NCI-H748 (cell line): ENCODE measurements at regions not wholly inside any gene's neighbourhood (a gene's known extent, or its start where the extent isn't known, plus 50 kb on each side); places are given as distances from the start of the nearest gene placed in this dataset.
A peak's percentile ranks its signal among the peaks of the same experiment; 100 is the strongest.
"Not testable (repeated sequence)": the region's sequence is repeated elsewhere in the genome, so short reads cannot be mapped to it uniquely, and the experiment has no call there.

Source experiments
- DNase-seq: peaks from one replicate; lab custom pipeline; 2025; ENCODE audit not compliant: unreplicated experiment; lab: John Stamatoyannopoulos, UW

DNA sequence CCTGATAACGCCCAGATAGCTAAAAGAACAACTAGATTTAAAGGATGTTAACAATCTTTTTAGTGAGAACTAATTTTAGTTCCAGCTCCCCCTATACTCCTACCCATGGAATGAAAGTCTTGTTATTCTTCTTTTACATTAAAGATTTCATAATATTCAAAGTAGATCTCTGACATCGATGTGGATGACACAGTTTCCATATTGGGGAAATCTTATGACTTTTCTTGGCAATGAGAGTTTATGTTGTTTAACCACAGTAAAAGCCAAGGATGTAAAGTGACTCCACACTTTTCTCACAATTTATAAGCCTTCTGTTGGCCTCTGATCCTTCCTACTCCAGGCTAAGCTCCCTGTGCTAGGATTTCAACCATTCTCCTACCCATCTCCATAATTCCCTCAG, 332.6 kb upstream of the KCNMB2 start:
- DNase-seq, result no peak

GRCh38 chr3:178205740-178206139, 330.5 kb upstream of the KCNMB2 start:
- no peak for DNase-seq

GRCh38 chr3:178206521-178206920, 329.7 kb upstream of the KCNMB2 start:
- peak; percentile 2 for DNase-seq

DNA sequence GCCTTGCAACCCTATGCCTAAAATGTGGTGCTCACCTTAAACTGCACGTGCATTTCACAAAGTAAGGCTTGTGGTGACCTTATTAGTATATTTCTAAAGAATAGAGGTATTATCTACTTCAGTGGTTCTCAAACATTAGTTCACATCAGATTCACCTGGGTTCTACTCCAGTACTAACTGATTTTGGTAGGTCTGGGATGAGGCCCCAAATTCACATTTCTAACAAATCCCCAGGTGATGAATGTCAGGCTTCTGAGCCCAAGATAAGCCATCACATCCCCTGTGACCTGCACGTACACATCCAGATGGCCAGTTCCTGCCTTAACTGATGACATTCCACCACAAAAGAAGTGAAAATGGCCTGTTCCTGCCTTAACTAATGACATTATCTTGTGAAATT, 329.1 kb upstream of the KCNMB2 start:
- DNase-seq, result not testable (repeated sequence)

DNA sequence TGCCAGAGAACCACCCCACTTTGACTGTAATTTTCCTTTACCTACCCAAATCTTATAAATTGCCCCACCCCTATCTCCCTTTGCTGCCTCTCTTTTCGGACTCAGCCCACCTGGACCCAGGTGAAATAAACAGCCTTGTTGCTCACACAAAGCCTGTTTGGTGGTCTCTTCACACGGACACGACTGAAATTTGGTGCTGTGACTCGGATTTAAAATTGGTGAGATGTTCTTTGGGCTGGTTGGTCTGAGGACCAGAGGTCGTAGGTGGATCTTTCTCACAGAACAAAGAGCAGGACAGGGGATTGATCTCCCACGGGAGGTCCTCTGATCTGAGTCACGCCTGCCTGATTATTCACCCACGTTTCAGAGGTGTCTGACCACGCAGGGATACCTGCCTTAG, 328.6 kb upstream of the KCNMB2 start:
- not testable (repeated sequence) for DNase-seq

DNA sequence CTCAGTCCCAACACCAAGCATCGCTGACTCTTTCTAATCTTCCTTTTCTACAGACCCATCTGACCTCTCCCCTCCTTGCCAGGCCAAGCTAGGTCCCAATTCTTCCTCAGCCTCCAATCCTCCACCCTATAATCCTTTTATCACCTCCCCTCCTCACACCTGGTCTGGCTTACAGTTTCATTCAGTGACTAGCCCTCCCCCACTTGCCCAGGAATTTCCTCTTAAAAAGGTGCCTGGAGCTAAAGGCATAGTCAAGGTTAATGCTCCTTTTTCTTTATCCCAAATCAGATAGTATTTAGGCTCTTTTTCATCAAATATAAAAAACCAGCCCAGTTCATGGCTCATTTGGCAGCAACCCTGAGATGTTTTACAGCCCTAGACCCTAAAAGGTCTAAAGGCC, 327.1 kb upstream of the KCNMB2 start:
- not testable (repeated sequence) for DNase-seq

DNA sequence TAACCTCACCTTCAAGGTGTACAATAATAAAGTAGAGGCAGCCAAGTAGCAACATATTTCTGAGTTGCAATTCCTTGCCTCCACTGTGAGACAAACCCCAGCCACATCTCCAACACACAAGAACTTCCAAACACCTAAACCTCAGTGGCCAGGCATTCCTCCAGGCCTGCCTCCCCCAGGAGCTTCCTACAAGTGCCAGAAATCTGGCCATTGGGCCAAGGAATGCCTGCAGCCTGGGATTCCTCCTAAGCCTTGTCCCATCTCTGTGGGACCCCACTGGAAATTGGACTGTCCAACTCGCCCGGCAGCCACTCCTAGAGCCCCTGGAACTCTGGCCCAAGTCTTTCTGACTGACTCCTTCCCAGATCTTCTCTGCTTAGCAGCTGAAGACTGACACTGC, 326.6 kb upstream of the KCNMB2 start:
- not testable (repeated sequence) for DNase-seq

GRCh38 chr3:178211086-178211485, 325.1 kb upstream of the KCNMB2 start:
- DNase-seq, result not testable (repeated sequence)

DNA sequence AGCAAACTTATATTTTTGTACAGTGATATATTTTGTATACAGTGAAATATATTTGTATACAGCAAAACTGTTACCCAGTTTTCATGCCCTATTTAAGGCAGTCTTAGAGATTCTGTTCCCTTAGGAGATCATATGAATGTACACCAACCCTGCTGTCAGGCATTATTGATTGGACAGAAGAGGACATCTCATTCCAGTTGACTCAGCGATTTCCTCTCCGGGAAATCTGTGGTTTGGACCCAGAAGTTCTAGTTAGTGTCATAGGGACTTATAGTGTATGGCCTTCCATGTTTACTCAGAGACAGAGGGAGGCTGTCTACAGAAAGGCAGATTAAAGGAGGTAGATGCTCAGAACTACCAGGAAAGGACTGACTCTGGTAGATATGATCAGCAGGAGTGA, 318.8 kb upstream of the KCNMB2 start:
- DNase-seq, result no peak

DNA sequence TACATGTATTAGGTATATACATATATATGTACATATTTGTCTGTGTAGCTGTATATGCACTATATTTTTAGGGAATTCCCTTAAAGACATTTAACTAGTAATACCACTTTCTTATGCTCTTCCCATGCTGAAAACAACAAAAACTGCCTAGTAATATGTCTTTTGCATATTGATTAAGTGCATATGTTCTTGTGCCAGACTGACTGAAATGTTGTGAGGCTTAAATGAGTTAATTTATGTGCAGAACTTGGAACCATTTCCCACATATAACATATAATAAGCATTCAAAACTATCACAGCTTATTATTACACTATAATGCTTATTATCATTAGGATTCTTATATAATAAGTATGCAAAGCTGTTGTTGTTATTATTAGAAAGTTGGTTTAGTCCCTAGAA, 318.0 kb upstream of the KCNMB2 start:
- no peak for DNase-seq

- DNase-seq, result not testable (repeated sequence)
Measured at GRCh38 chr3:178219661-178220060, 316.6 kb upstream of the KCNMB2 start.

- no peak for DNase-seq
Measured at GRCh38 chr3:178223876-178224275, 312.4 kb upstream of the KCNMB2 start.

- DNase-seq, result no peak
Measured at GRCh38 chr3:178226094-178226493, 310.1 kb upstream of the KCNMB2 start.

- no peak for DNase-seq
Measured at GRCh38 chr3:178231645-178232044, 304.6 kb upstream of the KCNMB2 start.

DNA sequence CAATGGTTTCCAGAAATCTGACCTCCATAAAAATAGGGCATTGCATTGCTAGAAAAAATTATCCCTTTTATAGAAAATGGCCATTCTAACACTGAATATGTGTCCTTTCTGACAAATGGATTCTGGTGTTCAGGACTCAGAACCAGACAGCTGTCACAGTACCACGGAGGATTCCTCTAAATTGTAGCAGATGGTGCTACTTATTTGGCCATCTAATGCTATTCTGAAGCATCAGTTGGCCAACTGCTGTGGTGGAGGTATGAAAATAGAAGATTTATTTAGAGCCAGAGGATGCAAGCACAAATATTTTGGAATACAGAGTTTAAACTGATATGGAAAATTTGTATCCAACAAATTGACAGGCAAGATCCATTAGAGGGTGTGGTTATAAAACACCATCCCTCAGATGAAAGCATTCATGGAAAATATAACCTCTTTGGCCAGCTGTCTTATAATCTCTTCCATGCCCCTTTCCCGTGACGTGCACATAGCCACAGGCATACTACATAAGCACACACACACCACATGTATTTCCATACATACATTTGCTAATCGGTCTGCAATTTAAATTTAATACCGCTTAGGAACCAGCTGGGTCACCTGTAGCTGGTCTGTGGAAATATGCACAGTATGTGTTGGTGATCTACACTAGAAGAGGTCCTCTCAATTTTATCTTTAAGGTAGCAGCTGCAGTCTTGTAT, 302.7 kb upstream of the KCNMB2 start:
- no peak for DNase-seq

DNA sequence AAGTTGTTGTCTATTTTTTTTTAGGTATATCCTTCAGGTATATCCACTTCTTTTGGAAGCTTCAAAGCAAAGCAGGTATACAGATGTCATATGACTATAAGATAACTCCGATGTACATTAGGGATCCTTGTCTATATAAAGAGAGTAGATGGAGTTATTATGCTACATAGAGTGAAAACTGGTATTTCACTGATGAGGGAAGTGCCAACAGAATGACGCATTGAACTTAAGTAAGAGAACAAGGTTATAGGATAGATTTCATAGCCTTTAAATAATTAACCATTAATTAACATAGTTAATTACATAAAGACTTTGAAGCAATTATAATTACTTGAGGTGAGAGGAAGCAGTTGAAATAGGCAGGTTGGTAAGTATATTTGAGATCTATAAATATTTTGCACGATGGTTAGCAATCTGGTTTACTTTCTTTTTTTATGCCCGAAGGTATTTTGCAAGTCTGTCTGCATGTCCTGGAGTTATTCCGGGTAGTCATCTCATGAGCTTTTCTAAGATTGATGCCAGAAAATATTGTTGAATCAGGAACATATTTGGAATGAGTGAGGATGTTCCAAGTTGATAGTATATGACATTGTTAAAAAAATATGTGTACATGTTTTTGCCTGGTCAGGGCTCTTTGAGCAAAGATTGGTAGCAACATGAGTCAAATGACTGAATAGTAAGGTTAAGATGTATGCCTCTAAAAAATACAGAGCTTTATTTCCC, 299.5 kb upstream of the KCNMB2 start:
- no peak for DNase-seq

GRCh38 chr3:178238179-178238578, 298.1 kb upstream of the KCNMB2 start:
- no peak for DNase-seq

GRCh38 chr3:178244733-178245709, 291.2 kb upstream of the KCNMB2 start:
- peak; percentile 69 for DNase-seq

DNA sequence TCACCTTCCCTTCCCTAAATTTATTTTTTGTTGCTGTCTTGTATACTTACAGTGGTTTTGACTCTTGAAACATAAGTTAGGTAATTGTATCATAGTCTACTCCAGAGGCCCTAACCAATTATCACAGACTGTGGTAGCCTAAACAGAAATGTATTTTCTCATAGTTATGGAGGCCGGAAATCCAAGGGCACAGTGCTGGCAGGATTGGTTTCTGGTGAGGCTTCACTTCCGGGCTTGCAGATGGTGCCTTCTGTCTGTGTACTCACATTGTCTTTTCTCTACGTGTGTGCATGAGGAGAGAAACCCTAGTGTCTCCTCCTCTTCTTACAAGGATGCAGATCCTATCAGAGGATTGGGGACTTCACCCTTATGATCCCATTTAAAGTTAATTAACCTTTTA, 290.2 kb upstream of the KCNMB2 start:
- peak; percentile 7 for DNase-seq

DNA sequence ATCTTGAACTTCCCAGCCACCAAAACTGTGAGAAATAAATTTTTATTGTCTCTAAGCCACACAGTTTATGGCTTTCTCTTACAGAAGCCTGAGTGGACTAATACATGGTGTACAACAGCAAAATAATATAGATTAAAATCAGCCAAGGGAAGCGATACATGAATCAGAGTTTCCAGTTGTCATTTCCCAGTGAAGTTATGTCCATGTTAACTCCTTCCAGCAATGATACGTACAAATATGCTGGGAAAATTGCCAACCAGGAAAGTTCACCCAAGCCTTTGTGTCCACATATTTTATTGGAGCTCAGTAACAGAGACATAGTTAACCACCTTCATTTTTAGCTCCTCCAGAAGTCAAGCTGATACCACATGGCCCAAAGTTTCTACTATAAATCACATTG, 280.9 kb upstream of the KCNMB2 start:
- DNase-seq, result no peak

DNA sequence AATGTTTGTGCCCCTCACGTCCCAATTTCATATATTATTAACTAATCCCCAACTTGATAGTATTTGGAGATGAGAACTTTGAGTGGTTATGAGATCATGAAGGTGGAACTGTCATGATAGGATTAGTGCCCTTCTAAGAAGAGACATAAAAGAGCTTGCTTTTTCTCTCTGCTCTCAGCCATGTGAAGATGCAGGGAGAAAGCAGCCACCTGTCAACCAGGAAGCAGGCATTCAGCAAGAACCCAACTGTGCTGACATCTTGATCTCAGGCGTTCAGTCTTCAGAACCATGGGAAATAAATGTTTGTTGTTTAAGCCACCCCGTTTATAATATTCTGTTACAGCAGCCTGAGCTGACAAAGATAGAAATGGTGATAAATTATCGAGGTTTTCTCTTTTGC, 278.7 kb upstream of the KCNMB2 start:
- DNase-seq, result no peak

DNA sequence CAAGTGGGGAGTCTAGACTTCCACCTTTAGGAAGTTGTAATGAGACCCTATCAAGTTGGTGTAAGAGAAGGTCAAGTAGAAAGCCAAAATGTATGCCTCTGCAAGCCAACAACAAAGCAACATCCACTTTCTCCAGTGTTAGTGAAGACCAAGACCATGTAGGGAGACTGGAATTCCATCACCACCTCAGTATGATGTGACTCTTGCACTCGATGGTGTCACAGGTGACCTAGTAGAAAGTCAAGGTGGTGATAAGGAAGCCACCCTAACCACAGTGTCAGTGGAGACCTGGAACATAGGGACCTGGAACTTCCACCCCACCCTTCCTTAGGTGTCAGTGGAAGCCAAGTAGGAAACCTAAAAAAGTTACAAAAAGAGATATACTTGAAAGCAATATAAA, 278.1 kb upstream of the KCNMB2 start:
- no peak for DNase-seq
